ENCODE measurements at regions not wholly inside any gene's neighbourhood (a gene's known extent, or its start where the extent isn't known, plus 50 kb on each side); places are given as distances from the start of the nearest gene placed in this dataset.

DNA sequence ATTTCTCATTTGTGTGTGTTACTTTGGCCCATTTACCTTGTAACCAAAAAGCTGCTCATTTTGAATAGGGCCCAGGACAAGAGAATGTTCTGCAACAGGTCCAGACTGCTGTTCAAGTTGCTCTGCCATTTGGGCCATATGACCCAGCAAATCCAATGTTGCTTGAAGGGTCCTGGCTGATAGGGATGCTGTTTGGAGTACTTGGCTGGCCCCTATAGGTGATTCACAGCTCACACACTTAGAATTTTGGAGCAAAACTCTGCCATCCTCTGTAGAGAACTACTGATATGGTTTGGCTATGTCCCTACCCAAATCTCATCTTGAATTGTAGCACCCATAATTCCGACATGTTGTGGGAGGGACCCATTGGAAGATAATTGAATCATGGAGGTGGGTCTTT, 131.5 kb downstream of the AASDH start:
- TF ChIP-seq, protein P1, sequence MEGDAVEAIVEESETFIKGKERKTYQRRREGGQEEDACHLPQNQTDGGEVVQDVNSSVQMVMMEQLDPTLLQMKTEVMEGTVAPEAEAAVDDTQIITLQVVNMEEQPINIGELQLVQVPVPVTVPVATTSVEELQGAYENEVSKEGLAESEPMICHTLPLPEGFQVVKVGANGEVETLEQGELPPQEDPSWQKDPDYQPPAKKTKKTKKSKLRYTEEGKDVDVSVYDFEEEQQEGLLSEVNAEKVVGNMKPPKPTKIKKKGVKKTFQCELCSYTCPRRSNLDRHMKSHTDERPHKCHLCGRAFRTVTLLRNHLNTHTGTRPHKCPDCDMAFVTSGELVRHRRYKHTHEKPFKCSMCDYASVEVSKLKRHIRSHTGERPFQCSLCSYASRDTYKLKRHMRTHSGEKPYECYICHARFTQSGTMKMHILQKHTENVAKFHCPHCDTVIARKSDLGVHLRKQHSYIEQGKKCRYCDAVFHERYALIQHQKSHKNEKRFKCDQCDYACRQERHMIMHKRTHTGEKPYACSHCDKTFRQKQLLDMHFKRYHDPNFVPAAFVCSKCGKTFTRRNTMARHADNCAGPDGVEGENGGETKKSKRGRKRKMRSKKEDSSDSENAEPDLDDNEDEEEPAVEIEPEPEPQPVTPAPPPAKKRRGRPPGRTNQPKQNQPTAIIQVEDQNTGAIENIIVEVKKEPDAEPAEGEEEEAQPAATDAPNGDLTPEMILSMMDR (conservative IDR thresholded peaks at IDR 0.05), result no peak
- no peak for TF ChIP-seq EZH2 (IDR thresholded peaks at IDR 0.05; ENCODE audit: low read depth)
